Endothelial cell of umbilical vein (primary cell): ENCODE measurements at regions not wholly inside any gene's neighbourhood (a gene's known extent, or its start where the extent isn't known, plus 50 kb on each side); places are given as distances from the start of the nearest gene placed in this dataset.

Experiments
- BruUV-seq: library from RNA; stranded (reverse); fragments of 400-500 nt; replicated peaks from 2 replicates; lab custom pipeline; 2021; lab: Mats Ljungman, UMichigan
- CTCF ChIA-PET: fragments of 300-600, 350-600 bp; sonication (Branson Sonifier 250); formaldehyde crosslinking; loops from one replicate; lab custom pipeline; 2021; ENCODE audit warnings: antibody characterized with exemption, inconsistent platforms; lab: Charles Lee
- POLR2A ChIA-PET: fragments of 300-600, 350-600 bp; sonication (Branson Sonifier 250); formaldehyde crosslinking; loops from one replicate; lab custom pipeline; 2021; ENCODE audit warnings: antibody characterized with exemption, inconsistent platforms; lab: Charles Lee
- DNase-seq: peaks from one replicate; pipeline ENCODE4 v3.0.0-alpha.2; 2011; ENCODE audit warnings: low read depth, low spot score
- FAIRE-seq: peaks from 2 replicates; lab custom pipeline; 2011; peaks lifted over from hg19 to GRCh38; lab: Jason Lieb, UNC
- H2AFZ ChIP-seq: 2 replicates; pipeline ENCODE4 v1.6.0; 2012; ENCODE audit warnings: low read depth, low read length, control low read depth, inconsistent platforms
- H3K27ac ChIP-seq: 2 replicates; pipeline ENCODE4 v1.5.1; 2011; ENCODE audit warnings: low read depth, mild to moderate bottlenecking, control low read depth, low read length, moderate library complexity; ENCODE audit not compliant: insufficient read depth
- H3K27me3 ChIP-seq, 2 experiments: 2 replicates each; pipeline versions ENCODE4 v1.6.0 to v1.6.1; 2011; ENCODE audit warnings: low read length in 2 of 2, mixed read lengths in 1 of 2; ENCODE audit not compliant: control insufficient read depth in 2 of 2, insufficient read depth in 2 of 2
- H3K36me3 ChIP-seq, 2 experiments: 2 replicates in 1 of 2; 3 replicates in 1 of 2; pipeline ENCODE4 v1.5.1; 2011; ENCODE audit warnings: low read length in 2 of 2, mild to moderate bottlenecking in 1 of 2, moderate library complexity in 1 of 2; ENCODE audit not compliant: control insufficient read depth in 2 of 2, insufficient read depth in 2 of 2; ENCODE audit errors: extremely low read depth in 1 of 2
- H3K4me1 ChIP-seq: 3 replicates; pipeline ENCODE4 v1.5.1; 2011; ENCODE audit warnings: mild to moderate bottlenecking, low read length; ENCODE audit not compliant: control insufficient read depth, insufficient read depth; ENCODE audit errors: extremely low read depth
- H3K4me2 ChIP-seq: 2 replicates; pipeline ENCODE4 v1.6.1; 2011; ENCODE audit warnings: low read length, control low read depth, mixed read lengths; ENCODE audit not compliant: insufficient read depth
- H3K4me3 ChIP-seq, 3 experiments: fragments of 200-600 bp in 1 of 3; sonication (generic), shearing (Covaris generic) in 1 of 3; replicated peaks in 1 of 3; 2 replicates each; pipeline ENCODE4 v1.5.1; 2011 to 2016; ENCODE audit warnings: control low read depth in 3 of 3, low read length in 3 of 3, mild to moderate bottlenecking in 2 of 3, inconsistent platforms in 1 of 3, low read depth in 1 of 3, moderate library complexity in 1 of 3; ENCODE audit not compliant: insufficient read depth in 1 of 3
- H3K79me2 ChIP-seq: 2 replicates; pipeline ENCODE4 v1.6.0; 2012; ENCODE audit warnings: low read length, inconsistent platforms; ENCODE audit not compliant: control insufficient read depth, insufficient read depth
- H3K9ac ChIP-seq: replicated peaks from 2 replicates; pipeline ENCODE3; 2011; ENCODE audit warnings: low read length, control low read depth; ENCODE audit not compliant: insufficient read depth; ENCODE audit errors: extremely low read depth
- H3K9me1 ChIP-seq: replicated peaks from 3 replicates; pipeline ENCODE4 v1.6.0; 2011; ENCODE audit warnings: mild to moderate bottlenecking, low read length; ENCODE audit not compliant: control insufficient read depth, insufficient read depth; ENCODE audit errors: extremely low read depth
- H3K9me3 ChIP-seq: replicated peaks from 2 replicates; pipeline ENCODE4 v1.5.1; 2012; ENCODE audit warnings: low read length, inconsistent platforms; ENCODE audit not compliant: control insufficient read depth, insufficient read depth
- H4K20me1 ChIP-seq: replicated peaks from 2 replicates; pipeline ENCODE3; 2011; ENCODE audit warnings: mild to moderate bottlenecking, low read length; ENCODE audit not compliant: control insufficient read depth, insufficient read depth; ENCODE audit errors: extremely low read depth
- CTCF ChIP-seq, 2 donors: IDR thresholded peaks; 1 replicate in 1 of 2; 2 replicates in 1 of 2; pipeline ENCODE4 v1.5.1; 2011; ENCODE audit warnings: low read length in 2 of 2, mild to moderate bottlenecking in 2 of 2, moderate library complexity in 2 of 2, control low read depth in 1 of 2, inconsistent platforms in 1 of 2, low read depth in 1 of 2; ENCODE audit not compliant: insufficient read depth in 1 of 2; ENCODE audit errors: extremely low read depth in 1 of 2
- EZH2 ChIP-seq: IDR thresholded peaks from 2 replicates; pipeline ENCODE4 v1.6.1; 2012; ENCODE audit warnings: borderline replicate concordance, low read depth, mild to moderate bottlenecking, moderate library complexity, low read length, inconsistent platforms; ENCODE audit not compliant: severe bottlenecking
- FOS ChIP-seq: IDR thresholded peaks from 2 replicates; pipeline ENCODE4 v1.6.1; 2011; ENCODE audit warnings: mild to moderate bottlenecking, low read length, moderate library complexity, borderline replicate concordance; ENCODE audit not compliant: insufficient read depth
- GATA2 ChIP-seq: IDR thresholded peaks from 2 replicates; pipeline ENCODE4 v1.7.0; 2011; ENCODE audit warnings: low read depth, mild to moderate bottlenecking, moderate library complexity, mixed read lengths, low read length; ENCODE audit not compliant: insufficient read length, insufficient read depth
- JUN ChIP-seq: IDR thresholded peaks from 2 replicates; pipeline ENCODE4 v1.6.1; 2011; ENCODE audit warnings: borderline replicate concordance, low read depth; ENCODE audit not compliant: insufficient read length, insufficient read depth
- MAX ChIP-seq: IDR thresholded peaks from 2 replicates; pipeline ENCODE4 v1.6.1; 2011; ENCODE audit not compliant: insufficient read depth, insufficient read length
- MYC ChIP-seq: IDR thresholded peaks from one replicate; pipeline ENCODE4 v1.6.1; 2011; ENCODE audit warnings: mild to moderate bottlenecking, low read depth, low read length
- POLR2A ChIP-seq: IDR thresholded peaks from 2 replicates; pipeline ENCODE4 v1.6.1; 2012; ENCODE audit warnings: low read depth, mild to moderate bottlenecking, control low read depth, low read length
- POLR2AphosphoS5 ChIP-seq: IDR thresholded peaks from 2 replicates; pipeline ENCODE4 v1.6.1; 2012; ENCODE audit warnings: low read depth, mild to moderate bottlenecking, control low read depth, low read length, moderate library complexity; ENCODE audit not compliant: insufficient read depth
- dilution Hi-C: fragments of 300-500 bp; cut with MboI; formaldehyde crosslinking; loops from one replicate; pipeline ENCODE4 v1.15.0; 2019; ENCODE audit warnings: low sequenced_read_pairs; ENCODE audit not compliant: extremely low pct_ligation_motif_present
- intact Hi-C: fragments of 100-400 bp; cut with micrococcal nuclease; formaldehyde crosslinking; loops from one replicate; pipeline ENCODE4 v1.10.0; 2022

GRCh38 chr2:236960531-236960930 lies 125.2 kb upstream of the COPS8 start:
- no peaks in the 10 kb centered on the region for H3K9me3 ChIP-seq
- intact Hi-C loops = no loop called here
- no peak overlapping the region for H3K27ac ChIP-seq
- no peak overlapping the region for H3K9ac ChIP-seq
- ChIA-PET POLR2A (no interaction called here), CTCF (no interaction called here)
- no peaks in the 10 kb centered on the region for H3K27me3 ChIP-seq
- BruUV-seq = no TSS peak
- H3K9me1 ChIP-seq = no peaks in the 10 kb centered on the region
- no peaks in the 10 kb centered on the region for H4K20me1 ChIP-seq
- TF ChIP-seq MYC (no peak), POLR2AphosphoS5 (no peak), POLR2A (no peak), CTCF (IDR thresholded peaks at IDR 0.05; ENCODE audit: extremely low read depth in 1 of 2, insufficient read depth in 1 of 2, low read depth in 1 of 2, low read length in 2 of 2) (no peak), JUN (no peak), EZH2 (no peak), FOS (no peak), GATA2 (no peak), MAX (no peak)
- DNase-seq (no peak), FAIRE-seq (no peak)
- H3K4me3 ChIP-seq = no peak overlapping the region
- dilution Hi-C loops = no loop called here
- no peaks in the 10 kb centered on the region for H3K4me1 ChIP-seq
- H3K4me2 ChIP-seq = no peak overlapping the region
- no peak overlapping the region for H2AFZ ChIP-seq
- H3K79me2 ChIP-seq = no peaks in the 10 kb centered on the region
- no peaks in the 10 kb centered on the region for H3K36me3 ChIP-seq
